Activated CD8-positive, alpha-beta memory T cell treated with anti-CD3 and anti-CD28 coated beads, Interleukin-2, amount 50 U/mL, for 4 hours (primary cell): ENCODE measurements at regions not wholly inside any gene's neighbourhood (a gene's known extent, or its start where the extent isn't known, plus 50 kb on each side); places are given as distances from the start of the nearest gene placed in this dataset.
"Not testable (repeated sequence)": the region's sequence is repeated elsewhere in the genome, so short reads cannot be mapped to it uniquely, and the experiment has no call there.

ENCODE experiments used
- DNase-seq: peaks from one replicate; pipeline ENCODE4 v3.0.0-alpha.2; 2020

DNA sequence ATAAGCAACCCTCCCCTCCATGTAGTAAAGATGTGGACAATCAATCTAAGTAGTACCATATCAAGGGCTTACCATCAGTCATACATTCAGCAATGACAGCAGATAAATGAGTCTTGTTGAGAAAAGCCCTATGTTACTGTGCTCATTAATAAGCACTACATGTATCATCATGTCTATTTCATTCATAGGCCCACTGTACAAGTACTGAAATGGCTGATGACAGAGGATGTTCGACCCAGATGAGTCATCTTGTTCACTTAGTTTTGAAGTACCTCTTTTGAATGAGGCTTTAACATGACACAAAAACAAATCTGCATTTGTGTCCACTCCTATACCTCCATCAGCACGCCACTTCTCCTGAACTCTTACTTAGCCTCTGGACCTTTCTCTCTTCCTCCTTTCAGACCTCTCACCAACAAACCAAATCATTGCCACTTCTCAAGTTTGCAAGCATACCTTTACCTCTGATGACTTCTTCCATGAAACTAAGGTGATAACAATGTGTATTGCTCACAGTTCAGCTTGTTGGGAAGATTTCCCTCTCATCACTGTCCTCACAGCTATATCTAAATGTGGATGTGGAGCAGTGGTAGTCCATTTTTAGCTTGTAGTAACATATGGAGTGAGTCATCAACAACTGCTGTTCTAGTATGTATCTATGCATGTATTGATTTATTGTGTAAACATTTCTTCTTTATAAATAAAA, 921.0 kb upstream of the SLC39A10 start:
- DNase-seq = no peak

DNA sequence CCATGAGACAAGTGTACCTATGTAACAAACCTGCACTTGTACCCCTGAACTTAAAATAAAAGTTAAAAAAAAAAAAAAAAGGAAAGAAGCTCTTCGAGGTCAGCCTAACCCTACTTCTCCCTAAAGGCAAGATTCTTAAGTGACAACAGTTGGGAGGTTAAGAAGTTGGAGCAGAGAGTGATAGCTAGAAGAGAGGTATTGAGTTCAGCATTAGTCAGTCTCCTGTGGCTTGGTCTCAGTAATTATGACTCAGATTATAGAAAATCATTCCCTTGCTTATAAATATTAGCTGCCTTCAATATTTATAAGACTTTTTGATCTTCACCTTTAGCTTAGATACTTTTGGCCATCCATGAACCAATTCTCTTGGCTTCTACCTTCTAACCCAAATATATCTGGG, 926.8 kb upstream of the SLC39A10 start:
- no peak for DNase-seq

- no peak for DNase-seq
Observed at GRCh38 chr2:194725169-194725568, 931.9 kb upstream of the SLC39A10 start.

GRCh38 chr2:194723446-194723845, 933.6 kb upstream of the SLC39A10 start:
- no peak for DNase-seq

DNA sequence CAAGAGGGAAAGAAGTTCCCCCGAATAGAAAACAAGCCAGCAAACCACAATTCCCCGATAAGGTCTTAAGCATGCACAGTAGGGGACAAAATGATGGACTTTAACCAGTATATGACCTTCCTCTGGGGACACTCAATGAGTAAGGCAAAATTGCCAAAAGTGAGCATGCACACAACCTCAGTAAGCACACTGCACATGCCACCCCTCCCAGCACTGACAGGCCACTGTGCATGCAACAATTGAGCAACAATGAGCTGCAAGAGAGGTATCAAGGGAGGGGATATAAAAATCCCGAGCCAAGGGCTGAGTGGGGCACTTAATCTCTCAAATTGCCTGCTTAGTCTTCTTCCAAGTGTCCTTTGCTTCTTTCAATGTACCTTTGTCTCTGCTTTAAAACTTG, 935.8 kb upstream of the SLC39A10 start:
- DNase-seq = no peak

GRCh38 chr2:194720462-194720861, 936.6 kb upstream of the SLC39A10 start:
- no peak for DNase-seq

DNA sequence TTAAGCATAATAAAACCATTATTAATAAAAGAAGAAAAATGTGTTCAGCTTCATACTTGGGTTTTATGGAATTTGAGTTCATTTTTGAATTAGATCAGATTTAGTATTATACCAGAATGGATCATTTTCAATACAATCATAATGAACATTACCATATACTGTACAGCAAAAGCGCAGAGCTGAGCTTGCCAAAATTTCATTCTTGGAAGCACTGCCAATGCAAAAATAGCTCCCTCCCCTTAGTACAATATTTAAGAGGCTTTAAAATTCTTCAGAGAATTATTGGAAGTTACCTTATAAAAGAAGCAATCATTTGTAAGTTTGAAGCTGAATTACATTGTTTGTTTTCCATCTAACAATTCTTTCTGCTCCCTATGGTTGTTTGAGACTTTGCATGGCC, 938.1 kb upstream of the SLC39A10 start:
- no peak for DNase-seq

DNA sequence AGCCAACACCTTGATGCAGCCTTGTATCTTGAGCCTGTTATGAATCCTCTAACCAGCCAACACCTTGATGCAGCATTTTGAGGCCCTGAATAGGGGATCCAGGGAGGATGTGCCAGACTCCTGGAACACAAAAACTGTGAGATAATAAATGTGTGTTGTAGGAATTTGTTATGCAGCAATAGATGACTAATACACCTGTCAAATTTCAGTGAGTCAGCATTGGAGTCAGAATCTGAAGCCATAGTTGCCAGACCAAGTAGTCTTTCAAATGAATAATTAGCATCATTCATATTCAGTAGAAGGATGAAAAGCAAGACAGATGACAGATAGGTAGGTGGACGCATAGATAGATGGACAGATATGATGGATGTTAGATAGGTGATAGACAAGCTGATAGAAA, 942.5 kb upstream of the SLC39A10 start:
- DNase-seq = no peak

- DNase-seq = no peak
Observed at GRCh38 chr2:194709840-194710239, 947.2 kb upstream of the SLC39A10 start.

DNA sequence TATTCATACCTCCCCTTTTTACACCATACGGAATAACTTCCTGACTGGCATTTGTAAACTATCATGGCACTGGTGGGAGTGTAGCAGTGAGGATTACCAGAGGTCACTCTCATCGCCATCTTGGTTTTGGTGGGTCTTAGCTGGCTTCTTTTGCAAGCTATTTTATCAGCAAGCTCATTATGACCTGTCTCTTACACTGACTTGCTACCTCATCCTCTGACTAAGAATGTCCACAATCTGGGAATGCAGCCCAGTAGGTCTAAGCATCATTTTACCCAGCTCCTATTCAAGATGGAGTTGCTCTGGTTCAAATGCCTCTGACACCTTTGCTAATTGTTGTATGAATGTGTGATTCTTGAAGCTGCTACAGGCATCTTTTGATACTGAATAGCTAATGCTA, 950.8 kb upstream of the SLC39A10 start:
- DNase-seq = no peak

DNA sequence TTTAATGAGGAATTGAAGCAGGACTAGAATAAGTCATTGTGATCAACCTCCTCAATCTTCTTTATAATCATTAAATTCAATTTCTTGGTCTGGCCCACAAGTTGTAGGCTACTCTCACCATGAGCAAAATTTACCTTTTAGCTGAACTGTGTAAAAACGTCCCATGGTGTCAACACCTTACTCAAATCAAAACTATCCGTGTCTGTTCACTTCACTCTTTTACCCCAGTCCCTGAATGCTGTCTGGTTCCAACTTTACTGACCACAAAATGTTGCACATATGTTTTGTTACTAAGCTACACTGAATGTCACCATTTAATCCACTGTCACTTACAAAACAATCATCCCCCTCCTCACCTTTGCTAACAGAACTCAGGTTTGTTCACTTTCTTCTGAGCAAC, 951.6 kb upstream of the SLC39A10 start:
- DNase-seq = no peak

DNA sequence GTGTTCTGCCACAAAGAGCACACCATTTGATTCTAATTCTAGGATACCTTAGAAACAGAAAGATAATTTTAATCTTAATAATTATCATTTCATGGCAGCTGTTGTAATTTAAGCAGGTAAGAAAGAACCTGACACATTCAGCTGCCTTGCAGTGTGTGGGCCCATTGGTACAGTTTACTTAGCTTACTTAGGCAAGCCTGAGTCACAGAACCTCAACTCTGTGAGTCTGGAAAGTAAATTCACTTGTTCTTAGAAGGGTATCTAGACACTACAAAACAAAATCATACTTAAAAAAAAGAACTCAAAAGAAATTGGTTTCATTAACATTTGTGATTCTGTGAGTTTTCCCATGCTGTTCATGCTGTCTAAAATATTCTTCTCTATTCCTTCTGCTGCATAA, 956.3 kb upstream of the SLC39A10 start:
- no peak for DNase-seq

- no peak for DNase-seq
Observed at GRCh38 chr2:194700116-194700515, 956.9 kb upstream of the SLC39A10 start.

- no peak for DNase-seq
Observed at GRCh38 chr2:194698012-194698411, 959.0 kb upstream of the SLC39A10 start.

DNA sequence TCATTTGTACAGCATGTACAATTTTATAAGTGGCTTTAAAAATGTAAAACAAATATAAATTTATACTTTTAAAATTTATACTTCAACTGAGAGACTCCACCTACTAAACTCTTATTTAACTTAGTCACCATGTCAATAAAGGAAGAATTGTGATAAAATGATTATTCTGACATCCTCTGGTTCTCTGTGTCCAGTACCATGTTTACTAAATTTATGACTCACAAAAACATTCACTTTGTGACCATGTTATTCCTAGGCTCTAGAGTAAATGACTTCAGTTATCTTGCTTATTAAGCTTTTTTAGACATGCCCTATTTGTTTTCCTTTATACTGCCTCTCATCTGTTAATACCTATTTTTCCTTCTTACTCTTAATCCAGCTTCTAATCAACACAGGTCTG, 959.6 kb upstream of the SLC39A10 start:
- no peak for DNase-seq

DNA sequence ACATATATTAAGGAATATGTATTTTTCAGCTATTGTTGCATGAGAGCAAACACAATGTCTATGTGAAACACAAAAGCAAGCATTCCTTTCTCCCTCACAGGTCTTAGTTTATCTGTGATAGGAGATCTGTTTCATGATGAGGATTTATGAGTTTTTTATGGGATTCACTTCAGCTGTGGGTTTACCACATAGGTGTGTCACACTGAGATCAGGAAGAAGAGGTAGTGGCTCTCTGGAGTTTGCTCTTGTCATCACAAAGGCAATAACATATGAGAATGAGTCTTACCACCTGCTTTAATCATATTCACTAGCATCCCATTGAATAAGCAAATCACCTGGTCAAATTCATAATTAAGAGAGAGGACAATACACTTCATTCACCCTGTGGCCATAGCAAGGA, 960.3 kb upstream of the SLC39A10 start:
- no peak for DNase-seq

DNA sequence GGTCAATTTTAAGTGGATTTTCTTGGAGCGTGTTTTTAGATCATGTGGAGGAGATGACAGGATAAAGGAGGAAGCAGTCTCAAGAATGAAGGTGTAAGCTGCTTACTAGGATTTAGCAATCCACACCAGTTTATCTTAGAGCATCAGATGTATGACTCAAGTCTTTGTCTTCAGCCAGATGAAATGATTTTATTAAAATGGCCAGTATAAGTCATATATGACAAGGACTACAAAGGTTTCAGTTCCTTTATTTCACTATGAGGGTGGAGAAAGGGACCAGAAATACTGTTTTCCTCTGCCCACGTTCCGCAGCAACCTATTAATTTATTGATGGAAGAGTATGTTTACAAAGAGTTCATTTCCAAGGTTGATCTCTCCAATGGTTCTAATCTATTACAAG, 970.5 kb upstream of the SLC39A10 start:
- DNase-seq = no peak

DNA sequence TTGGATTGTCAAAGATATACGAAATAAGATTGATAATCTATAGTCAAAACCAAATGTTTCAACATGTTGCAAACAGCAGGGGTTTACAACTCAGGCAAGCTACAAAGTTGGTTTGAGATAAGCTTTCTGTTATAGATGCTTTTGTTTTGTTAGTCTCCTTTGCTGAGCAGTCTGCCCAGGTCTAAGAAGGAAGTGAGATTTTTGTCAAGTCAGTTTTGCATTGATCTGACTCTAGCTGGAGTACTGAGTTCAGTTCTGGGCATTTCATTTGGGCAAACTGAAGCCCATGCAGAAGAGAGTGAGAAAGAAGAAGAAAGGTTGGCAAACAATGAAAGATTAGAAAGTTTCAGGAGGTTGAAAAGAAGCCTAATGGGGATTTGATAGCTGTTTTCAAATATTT, 983.0 kb upstream of the SLC39A10 start:
- no peak for DNase-seq

DNA sequence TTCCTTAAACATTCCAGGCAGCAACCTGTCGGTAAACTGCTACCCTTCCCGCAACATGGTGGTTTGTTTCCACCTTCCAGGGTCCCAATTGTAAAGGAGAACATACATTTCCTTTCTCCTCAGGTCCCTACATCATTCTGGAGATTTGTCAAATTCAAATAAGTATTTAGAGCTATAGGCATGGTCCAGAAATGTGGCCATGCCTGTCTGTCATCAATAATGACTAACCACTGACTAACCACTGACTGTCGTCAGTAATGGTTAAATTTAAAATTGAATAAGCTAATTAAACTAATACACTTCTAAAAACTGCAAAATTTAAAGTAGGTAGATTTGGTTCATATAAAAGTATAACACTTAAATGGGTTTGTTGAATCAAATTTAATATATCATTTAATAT, 984.0 kb upstream of the SLC39A10 start:
- no peak for DNase-seq

DNA sequence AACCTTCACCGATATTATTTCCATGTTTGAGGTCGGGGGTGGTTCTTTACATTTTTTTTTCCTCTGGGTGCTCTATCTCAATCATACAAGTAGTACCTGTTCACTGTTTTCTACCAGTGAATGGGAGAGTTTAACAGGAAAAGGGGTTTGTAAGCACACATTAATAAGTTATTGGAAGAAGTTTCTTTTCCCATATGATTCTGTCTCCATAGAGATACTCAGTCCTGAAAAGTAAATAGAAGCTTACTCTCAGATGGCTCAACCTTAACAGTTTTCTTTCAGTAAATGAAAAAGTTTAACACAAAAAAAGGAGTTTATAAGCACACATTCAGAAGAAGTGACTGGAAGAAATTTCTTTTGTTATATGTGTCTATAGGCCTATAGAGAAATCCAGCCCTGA, 995.6 kb upstream of the SLC39A10 start:
- no peak for DNase-seq

GRCh38 chr2:194639057-194639456, 1018.0 kb upstream of the SLC39A10 start:
- DNase-seq = not testable (repeated sequence)

DNA sequence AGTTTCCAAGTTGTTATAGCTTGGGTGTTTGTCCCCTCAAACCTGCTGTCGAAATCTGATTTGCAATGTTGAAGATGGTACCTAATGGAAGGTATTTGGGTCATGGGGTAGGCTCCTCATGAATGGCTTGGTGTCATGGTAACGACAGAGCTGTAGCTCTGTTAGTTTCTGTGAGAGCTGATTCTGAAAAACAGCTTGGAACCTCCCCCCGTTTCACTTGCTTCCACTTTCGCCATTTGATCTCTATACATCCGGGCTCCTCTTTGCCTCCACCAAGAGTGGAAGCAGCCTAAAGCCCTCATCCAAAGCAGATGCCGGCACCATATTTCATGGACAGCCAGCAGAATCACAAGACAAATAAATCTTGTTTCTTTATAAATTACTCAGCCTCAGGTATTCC, 1035.1 kb upstream of the SLC39A10 start:
- no peak for DNase-seq

DNA sequence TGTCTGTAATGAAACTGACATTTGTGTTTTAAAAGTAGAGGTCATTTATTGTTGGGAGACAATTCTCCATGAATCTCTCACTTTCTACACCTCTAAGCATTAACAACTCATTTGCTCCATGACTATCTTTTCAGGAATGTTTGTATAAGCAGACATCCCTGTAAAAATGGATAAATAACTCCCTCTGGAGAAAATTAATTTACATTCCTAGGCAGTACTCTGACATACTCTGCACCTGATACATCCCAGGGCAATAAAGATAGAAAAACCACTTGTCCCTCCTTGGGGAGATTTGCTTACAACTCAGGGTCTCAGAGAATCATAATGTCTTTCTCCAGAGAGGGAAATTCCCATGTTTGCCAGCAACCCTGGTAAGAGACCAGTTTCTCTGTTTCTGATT, 1037.7 kb upstream of the SLC39A10 start:
- DNase-seq = no peak

- no peak for DNase-seq
Observed at GRCh38 chr2:194618432-194618831, 1038.6 kb upstream of the SLC39A10 start.

DNA sequence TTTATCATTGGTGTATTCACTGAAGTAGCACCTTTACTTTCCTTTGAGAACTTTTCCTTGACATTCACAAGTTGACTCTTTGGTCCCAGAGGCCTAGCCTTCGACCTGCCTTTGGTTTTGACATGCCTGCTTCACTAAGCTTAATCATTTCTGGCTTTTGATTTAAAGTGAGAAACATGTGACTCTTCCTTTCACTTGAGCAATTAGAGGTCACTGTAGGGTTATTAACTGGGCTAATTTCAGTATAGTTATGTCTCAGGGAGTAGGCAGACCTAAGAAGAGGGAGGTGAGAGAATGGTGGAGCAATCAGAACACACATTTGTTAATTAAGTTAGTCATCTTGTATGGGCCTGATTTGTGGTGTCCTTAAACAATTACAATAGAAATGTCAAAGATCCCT, 1040.7 kb upstream of the SLC39A10 start:
- no peak for DNase-seq

GRCh38 chr2:194610297-194610696, 1046.7 kb upstream of the SLC39A10 start:
- no peak for DNase-seq
